ENCODE measurements at regions not wholly inside any gene's neighbourhood (a gene's known extent, or its start where the extent isn't known, plus 50 kb on each side); places are given as distances from the start of the nearest gene placed in this dataset.

DNA sequence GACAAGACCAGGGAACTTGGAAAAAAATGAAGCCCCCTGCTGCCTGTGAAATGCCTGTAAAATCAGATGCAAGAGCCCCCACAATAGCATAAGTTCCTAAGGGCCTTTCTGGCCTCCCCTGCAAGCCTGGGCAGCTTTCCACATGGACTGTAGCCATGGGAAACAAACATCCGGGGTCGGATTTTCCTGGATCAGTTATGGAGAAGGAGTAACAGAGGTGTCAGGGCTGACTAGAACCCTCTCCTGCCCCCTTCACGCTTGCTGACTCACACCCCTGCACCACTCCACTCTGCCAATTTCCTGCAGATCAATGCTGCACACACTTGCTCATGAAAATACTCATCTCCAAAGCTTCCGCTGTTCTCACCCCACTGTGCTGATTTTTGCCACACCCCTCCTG, 258.6 kb downstream of the CBLN1 start:
- DNase-seq (ENCODE audit: low spot score in 2 of 2) = no peak
- no peak overlapping the region for H3K27ac ChIP-seq
- no peaks in the 10 kb centered on the region for H3K4me1 ChIP-seq
- TF ChIP-seq POLR2AphosphoS5 (IDR thresholded peaks at IDR 0.05) = no peak
- TF ChIP-seq, protein P1, sequence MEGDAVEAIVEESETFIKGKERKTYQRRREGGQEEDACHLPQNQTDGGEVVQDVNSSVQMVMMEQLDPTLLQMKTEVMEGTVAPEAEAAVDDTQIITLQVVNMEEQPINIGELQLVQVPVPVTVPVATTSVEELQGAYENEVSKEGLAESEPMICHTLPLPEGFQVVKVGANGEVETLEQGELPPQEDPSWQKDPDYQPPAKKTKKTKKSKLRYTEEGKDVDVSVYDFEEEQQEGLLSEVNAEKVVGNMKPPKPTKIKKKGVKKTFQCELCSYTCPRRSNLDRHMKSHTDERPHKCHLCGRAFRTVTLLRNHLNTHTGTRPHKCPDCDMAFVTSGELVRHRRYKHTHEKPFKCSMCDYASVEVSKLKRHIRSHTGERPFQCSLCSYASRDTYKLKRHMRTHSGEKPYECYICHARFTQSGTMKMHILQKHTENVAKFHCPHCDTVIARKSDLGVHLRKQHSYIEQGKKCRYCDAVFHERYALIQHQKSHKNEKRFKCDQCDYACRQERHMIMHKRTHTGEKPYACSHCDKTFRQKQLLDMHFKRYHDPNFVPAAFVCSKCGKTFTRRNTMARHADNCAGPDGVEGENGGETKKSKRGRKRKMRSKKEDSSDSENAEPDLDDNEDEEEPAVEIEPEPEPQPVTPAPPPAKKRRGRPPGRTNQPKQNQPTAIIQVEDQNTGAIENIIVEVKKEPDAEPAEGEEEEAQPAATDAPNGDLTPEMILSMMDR (IDR thresholded peaks at IDR 0.05) = no peak
- no peak for TF ChIP-seq EP300 (IDR thresholded peaks at IDR 0.05)
- no peak for TF ChIP-seq POLR2A (IDR thresholded peaks at IDR 0.05)
- no peaks in the 10 kb centered on the region for H3K9me3 ChIP-seq
- no peak overlapping the region for H3K4me3 ChIP-seq
- WGBS = 28% methylated on average over 4 of the region's 4 CpGs
- H3K27me3 ChIP-seq = peaks cover 5% of the 10 kb centered on the region
- no peaks in the 10 kb centered on the region for H3K36me3 ChIP-seq

GRCh38 chr16:49022351-49022963, 259.2 kb downstream of the CBLN1 start:
- 70% methylated on average over 12 of the region's 12 CpGs for WGBS
- DNase-seq (ENCODE audit: low spot score in 2 of 2) = no peak
- TF ChIP-seq POLR2AphosphoS5 (IDR thresholded peaks at IDR 0.05) (no peak), EP300 (IDR thresholded peaks at IDR 0.05) (no peak), POLR2A (IDR thresholded peaks at IDR 0.05) (no peak)
- TF ChIP-seq, protein P1 (IDR thresholded peaks at IDR 0.05) = no peak
- no peak overlapping the region for H3K27ac ChIP-seq
- no peaks in the 10 kb centered on the region for H3K9me3 ChIP-seq
- no peaks in the 10 kb centered on the region for H3K4me1 ChIP-seq
- H3K4me3 ChIP-seq = no peak overlapping the region
- peaks cover 7% of the 10 kb centered on the region for H3K27me3 ChIP-seq
- no peaks in the 10 kb centered on the region for H3K36me3 ChIP-seq

GRCh38 chr16:49021136-49021535, 260.5 kb downstream of the CBLN1 start:
- no peak for DNase-seq (ENCODE audit: low spot score in 2 of 2)
- Histone ChIP-seq H3K27ac (no peak overlapping the region), H3K27me3 (peaks cover 7% of the 10 kb centered on the region), H3K4me3 (no peak overlapping the region), H3K4me1 (no peaks in the 10 kb centered on the region), H3K36me3 (no peaks in the 10 kb centered on the region), H3K9me3 (no peaks in the 10 kb centered on the region)
- TF ChIP-seq POLR2A (IDR thresholded peaks at IDR 0.05) = no peak
- TF ChIP-seq, protein P1 (IDR thresholded peaks at IDR 0.05) = no peak
- TF ChIP-seq POLR2AphosphoS5 (IDR thresholded peaks at IDR 0.05) = no peak
- no peak for TF ChIP-seq EP300 (IDR thresholded peaks at IDR 0.05)
- WGBS = 18% methylated on average over 9 of the region's 9 CpGs

DNA sequence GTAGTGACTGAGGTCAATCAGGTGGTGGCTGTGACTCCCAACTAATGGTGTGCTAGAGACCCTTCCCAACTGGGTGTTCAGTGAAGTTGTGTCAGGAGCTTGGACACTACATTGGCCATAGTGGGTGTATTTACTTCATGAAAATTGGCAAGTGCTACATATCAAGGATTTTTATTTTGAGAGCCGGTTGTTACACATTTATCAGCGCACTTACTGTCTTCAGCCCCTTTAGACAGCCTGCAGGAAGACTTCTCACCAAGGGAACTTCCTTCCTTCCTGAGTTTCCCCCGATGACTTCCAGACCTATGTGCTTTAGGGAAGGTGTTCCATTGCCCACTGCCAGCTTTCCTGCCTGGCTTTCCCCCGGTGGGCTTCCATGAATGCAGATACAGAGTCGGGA, 261.2 kb downstream of the CBLN1 start:
- TF ChIP-seq EP300 (IDR thresholded peaks at IDR 0.05) (no peak), POLR2AphosphoS5 (IDR thresholded peaks at IDR 0.05) (no peak), POLR2A (IDR thresholded peaks at IDR 0.05) (no peak)
- TF ChIP-seq, protein P1 (IDR thresholded peaks at IDR 0.05) = no peak
- Histone ChIP-seq H3K36me3 (no peaks in the 10 kb centered on the region), H3K9me3 (no peaks in the 10 kb centered on the region), H3K27me3 (peaks cover 7% of the 10 kb centered on the region), H3K4me3 (no peak overlapping the region), H3K27ac (no peak overlapping the region), H3K4me1 (no peaks in the 10 kb centered on the region)
- DNase-seq (ENCODE audit: low spot score in 2 of 2) = no peak
- WGBS = 48% methylated on average over 5 of the region's 5 CpGs

DNA sequence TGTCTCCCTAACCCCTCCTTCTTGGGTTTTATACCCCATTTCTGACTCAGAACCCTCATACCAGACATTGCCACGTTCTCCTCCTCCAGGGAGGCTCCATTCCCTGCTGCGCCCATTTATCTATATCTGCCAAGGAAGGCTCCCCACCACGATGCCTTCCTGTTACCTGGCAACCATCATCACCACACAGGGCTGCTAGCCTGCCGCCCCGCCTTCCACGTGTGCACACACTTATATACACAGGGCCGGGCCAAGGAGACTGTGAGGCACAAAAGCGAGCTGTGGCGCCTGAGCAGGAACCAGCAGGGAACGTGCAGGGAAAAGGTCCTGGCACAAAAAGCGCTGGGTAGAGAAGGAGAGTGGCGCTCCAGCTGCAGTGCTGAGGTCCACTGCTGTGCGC, 261.8 kb downstream of the CBLN1 start:
- DNase-seq (ENCODE audit: low spot score in 2 of 2) = no peak
- H3K27ac ChIP-seq = no peak overlapping the region
- H3K27me3 ChIP-seq = peaks cover 7% of the 10 kb centered on the region

More for the DNA sequence above, 261.8 kb downstream of the CBLN1 start:
- Histone ChIP-seq H3K4me3 (no peak overlapping the region), H3K4me1 (no peaks in the 10 kb centered on the region), H3K9me3 (no peaks in the 10 kb centered on the region), H3K36me3 (no peaks in the 10 kb centered on the region)
- 62% methylated on average over 13 of the region's 13 CpGs for WGBS
- no peak for TF ChIP-seq POLR2AphosphoS5 (IDR thresholded peaks at IDR 0.05)
- TF ChIP-seq POLR2A (IDR thresholded peaks at IDR 0.05) = no peak
- TF ChIP-seq EP300 (IDR thresholded peaks at IDR 0.05) = no peak
- TF ChIP-seq, protein P1 (IDR thresholded peaks at IDR 0.05) = no peak

Measured in suprapubic skin (tissue), 4 donors.